GM19438 (cell line): ENCODE measurements at regions not wholly inside any gene's neighbourhood (a gene's known extent, or its start where the extent isn't known, plus 50 kb on each side); places are given as distances from the start of the nearest gene placed in this dataset.

Experiments used
- ATAC-seq: cut with Tn5 transposase; IDR thresholded peaks from one replicate; pipeline ENCODE4 v1.9.1; 2021; ENCODE audit warnings: low read depth; ENCODE audit not compliant: unreplicated experiment

GRCh38 chr13:57784633-57785032 is 153.1 kb downstream of the PCDH17 start:
- ATAC-seq, result no peak

- no peak for ATAC-seq
These were observed 155.7 kb downstream of the PCDH17 start for GRCh38 chr13:57787058-57787791.

- ATAC-seq, result no peak
These were observed 168.1 kb downstream of the PCDH17 start for GRCh38 chr13:57799624-57800023.

- no peak for ATAC-seq
These were observed 182.1 kb downstream of the PCDH17 start for GRCh38 chr13:57813651-57814050.

- ATAC-seq, result no peak
These were observed 184.1 kb downstream of the PCDH17 start for GRCh38 chr13:57815600-57815999.

GRCh38 chr13:57820924-57821323 is 189.4 kb downstream of the PCDH17 start:
- no peak for ATAC-seq

GRCh38 chr13:57823704-57824103 is 192.2 kb downstream of the PCDH17 start:
- no peak for ATAC-seq

GRCh38 chr13:57824121-57824520 is 192.6 kb downstream of the PCDH17 start:
- no peak for ATAC-seq

GRCh38 chr13:57825066-57825465 is 193.5 kb downstream of the PCDH17 start:
- no peak for ATAC-seq

GRCh38 chr13:57829496-57829895 is 198.0 kb downstream of the PCDH17 start:
- no peak for ATAC-seq

- no peak for ATAC-seq
These were observed 200.6 kb downstream of the PCDH17 start for GRCh38 chr13:57832187-57832586.

- no peak for ATAC-seq
These were observed 206.3 kb downstream of the PCDH17 start for GRCh38 chr13:57837801-57838200.

- no peak for ATAC-seq
These were observed 212.0 kb downstream of the PCDH17 start for GRCh38 chr13:57843521-57843920.

GRCh38 chr13:57846600-57847173 is 215.1 kb downstream of the PCDH17 start:
- ATAC-seq, result no peak

- ATAC-seq, result no peak
These were observed 226.4 kb downstream of the PCDH17 start for GRCh38 chr13:57857945-57858344.

- no peak for ATAC-seq
These were observed 226.8 kb downstream of the PCDH17 start for GRCh38 chr13:57858376-57858775.

- ATAC-seq, result no peak
These were observed 231.3 kb downstream of the PCDH17 start for GRCh38 chr13:57862879-57863278.

GRCh38 chr13:57865600-57866294 is 234.2 kb downstream of the PCDH17 start:
- ATAC-seq, result no peak

GRCh38 chr13:57874530-57874929 is 243.0 kb downstream of the PCDH17 start:
- ATAC-seq, result no peak

GRCh38 chr13:57877601-57878000 is 246.1 kb downstream of the PCDH17 start:
- ATAC-seq, result no peak

GRCh38 chr13:57878291-57878690 is 246.7 kb downstream of the PCDH17 start:
- no peak for ATAC-seq

GRCh38 chr13:57897225-57897624 is 265.7 kb downstream of the PCDH17 start:
- ATAC-seq, result no peak
